ENCODE measurements at regions not wholly inside any gene's neighbourhood (a gene's known extent, or its start where the extent isn't known, plus 50 kb on each side); places are given as distances from the start of the nearest gene placed in this dataset.

GRCh38 chr9:16215353-16215680 is 655.2 kb downstream of the BNC2 start:
- TF ChIP-seq EP300 (IDR thresholded peaks at IDR 0.05) (no peak), POLR2A (IDR thresholded peaks at IDR 0.05) (no peak)

All from tibial nerve (tissue), 3 donors.